CD4-positive, alpha-beta T cell treated with Interleukin-6 for 4 hours (primary cell): ENCODE measurements at regions not wholly inside any gene's neighbourhood (a gene's known extent, or its start where the extent isn't known, plus 50 kb on each side); places are given as distances from the start of the nearest gene placed in this dataset.
A peak's percentile ranks its signal among the peaks of the same experiment; 100 is the strongest.
"Not testable (repeated sequence)": the region's sequence is repeated elsewhere in the genome, so short reads cannot be mapped to it uniquely, and the experiment has no call there.

ENCODE experiments used
- DNase-seq: peaks from one replicate; pipeline ENCODE4 v3.0.0-alpha.2; 2020; ENCODE audit warnings: mixed read lengths

GRCh38 chr7:142523821-142524460 is 225.3 kb upstream of the PRSS1 start:
- no peak for DNase-seq

- DNase-seq, result no peak
Measured at GRCh38 chr7:142522735-142523134, 226.5 kb upstream of the PRSS1 start.

GRCh38 chr7:142520885-142521284 is 228.4 kb upstream of the PRSS1 start:
- not testable (repeated sequence) for DNase-seq

- peak; percentile 29 for DNase-seq
Measured at GRCh38 chr7:142520455-142520854, 228.8 kb upstream of the PRSS1 start.

GRCh38 chr7:142519079-142520078 is 229.9 kb upstream of the PRSS1 start:
- no peak for DNase-seq

- DNase-seq, result peak; percentile 51
Measured at GRCh38 chr7:142516038-142516501, 233.2 kb upstream of the PRSS1 start.

GRCh38 chr7:142514716-142515115 is 234.6 kb upstream of the PRSS1 start:
- not testable (repeated sequence) for DNase-seq

GRCh38 chr7:142513178-142513955 is 235.9 kb upstream of the PRSS1 start:
- DNase-seq, result no peak

- peak; percentile 34 for DNase-seq
Measured at GRCh38 chr7:142511801-142512200, 237.5 kb upstream of the PRSS1 start.

GRCh38 chr7:142511374-142511773 is 237.9 kb upstream of the PRSS1 start:
- no peak for DNase-seq

- not testable (repeated sequence) for DNase-seq
Measured at GRCh38 chr7:142509235-142509634, 240.0 kb upstream of the PRSS1 start.

- peak; percentile 61 for DNase-seq
Measured at GRCh38 chr7:142508251-142508650, 241.0 kb upstream of the PRSS1 start.

- DNase-seq, result no peak
Measured at GRCh38 chr7:142507799-142508198, 241.5 kb upstream of the PRSS1 start.

- not testable (repeated sequence) for DNase-seq
Measured at GRCh38 chr7:142507066-142507465, 242.2 kb upstream of the PRSS1 start.

- no peak for DNase-seq
Measured at GRCh38 chr7:142506601-142507000, 242.7 kb upstream of the PRSS1 start.

GRCh38 chr7:142503949-142504348 is 245.3 kb upstream of the PRSS1 start:
- not testable (repeated sequence) for DNase-seq

- no peak for DNase-seq
Measured at GRCh38 chr7:142503036-142503435, 245.2 kb upstream of the PRSS58 start.

GRCh38 chr7:142501434-142501833 is 243.6 kb upstream of the PRSS58 start:
- DNase-seq, result no peak

GRCh38 chr7:142500366-142500765 is 242.5 kb upstream of the PRSS58 start:
- DNase-seq, result peak; percentile 56

- peak; percentile 12 for DNase-seq
Measured at GRCh38 chr7:142499635-142500034, 241.8 kb upstream of the PRSS58 start.

- no peak for DNase-seq
Measured at GRCh38 chr7:142498364-142498763, 240.5 kb upstream of the PRSS58 start.

GRCh38 chr7:142496545-142496991 is 238.7 kb upstream of the PRSS58 start:
- peak; percentile 33 for DNase-seq

- not testable (repeated sequence) for DNase-seq
Measured at GRCh38 chr7:142495879-142496278, 238.0 kb upstream of the PRSS58 start.
